22Rv1 (cell line): ENCODE measurements at regions not wholly inside any gene's neighbourhood (a gene's known extent, or its start where the extent isn't known, plus 50 kb on each side); places are given as distances from the start of the nearest gene placed in this dataset.

Experiments
- H3K27ac ChIP-seq: fragments of 450-650 bp; 2 replicates; pipeline ENCODE4 v1.5.1; 2017
- ZFX ChIP-seq: fragments of 450-650 bp; IDR thresholded peaks from 2 replicates; pipeline ENCODE4 v1.6.1; 2017; ENCODE audit warnings: antibody characterized with exemption, borderline replicate concordance
- TF ChIP-seq, protein P1 (sequence below): fragments of 450-650 bp; IDR thresholded peaks from 2 replicates; pipeline ENCODE4 v1.5.1; 2017; ENCODE audit warnings: mild to moderate bottlenecking

DNA sequence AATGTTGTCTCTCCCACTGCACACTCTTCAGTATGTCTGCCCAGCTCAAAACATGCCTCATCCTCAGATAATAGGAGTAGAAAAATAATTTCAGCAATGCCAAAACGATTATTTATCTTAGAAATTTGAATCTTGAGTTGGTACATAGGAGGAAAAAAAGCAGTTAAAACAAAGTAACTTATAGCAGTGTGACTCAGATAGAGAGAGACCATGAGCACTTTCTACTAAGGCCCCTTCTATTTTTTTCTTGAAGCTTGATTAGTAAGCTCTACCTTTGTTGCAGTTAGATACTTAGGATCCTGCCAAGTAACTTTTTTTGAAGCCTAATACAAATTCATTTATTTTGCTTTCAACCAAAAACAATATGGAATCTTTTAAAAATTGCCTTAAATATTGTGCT is 212.3 kb downstream of the MAD2L1 start:
- no peak for TF ChIP-seq ZFX
- TF ChIP-seq, protein P1, sequence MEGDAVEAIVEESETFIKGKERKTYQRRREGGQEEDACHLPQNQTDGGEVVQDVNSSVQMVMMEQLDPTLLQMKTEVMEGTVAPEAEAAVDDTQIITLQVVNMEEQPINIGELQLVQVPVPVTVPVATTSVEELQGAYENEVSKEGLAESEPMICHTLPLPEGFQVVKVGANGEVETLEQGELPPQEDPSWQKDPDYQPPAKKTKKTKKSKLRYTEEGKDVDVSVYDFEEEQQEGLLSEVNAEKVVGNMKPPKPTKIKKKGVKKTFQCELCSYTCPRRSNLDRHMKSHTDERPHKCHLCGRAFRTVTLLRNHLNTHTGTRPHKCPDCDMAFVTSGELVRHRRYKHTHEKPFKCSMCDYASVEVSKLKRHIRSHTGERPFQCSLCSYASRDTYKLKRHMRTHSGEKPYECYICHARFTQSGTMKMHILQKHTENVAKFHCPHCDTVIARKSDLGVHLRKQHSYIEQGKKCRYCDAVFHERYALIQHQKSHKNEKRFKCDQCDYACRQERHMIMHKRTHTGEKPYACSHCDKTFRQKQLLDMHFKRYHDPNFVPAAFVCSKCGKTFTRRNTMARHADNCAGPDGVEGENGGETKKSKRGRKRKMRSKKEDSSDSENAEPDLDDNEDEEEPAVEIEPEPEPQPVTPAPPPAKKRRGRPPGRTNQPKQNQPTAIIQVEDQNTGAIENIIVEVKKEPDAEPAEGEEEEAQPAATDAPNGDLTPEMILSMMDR = no peak
- H3K27ac ChIP-seq = no peak overlapping the region

DNA sequence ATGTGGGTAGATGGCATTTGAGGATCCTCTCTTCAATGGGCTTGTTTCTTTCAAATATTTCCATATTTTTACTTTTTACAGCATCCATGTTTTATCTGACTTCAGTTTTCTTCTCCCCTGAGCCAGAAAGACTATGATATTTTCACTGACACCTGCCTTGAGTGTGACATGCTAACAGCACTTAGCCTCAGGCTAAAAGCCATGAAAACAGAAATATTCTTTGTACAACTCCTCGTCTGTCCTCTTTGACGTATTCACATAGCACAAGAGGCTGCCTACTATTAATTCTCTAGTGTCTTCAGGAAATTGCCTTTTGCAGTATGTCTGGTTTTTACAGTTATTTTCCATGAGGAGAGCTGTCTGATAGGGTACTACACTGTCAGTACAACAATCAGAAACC is 215.0 kb downstream of the MAD2L1 start:
- TF ChIP-seq, protein P1 = no peak
- TF ChIP-seq ZFX = no peak
- H3K27ac ChIP-seq = no peak overlapping the region

- H3K27ac ChIP-seq = no peak overlapping the region
- TF ChIP-seq ZFX = no peak
- TF ChIP-seq, protein P1 = no peak
Measured at GRCh38 chr4:119841361-119841760, 212.8 kb upstream of the PDE5A start.

- H3K27ac ChIP-seq = no peak overlapping the region
- TF ChIP-seq, protein P1 = no peak
- no peak for TF ChIP-seq ZFX
Measured at GRCh38 chr4:119835613-119835910, 207.0 kb upstream of the PDE5A start.

DNA sequence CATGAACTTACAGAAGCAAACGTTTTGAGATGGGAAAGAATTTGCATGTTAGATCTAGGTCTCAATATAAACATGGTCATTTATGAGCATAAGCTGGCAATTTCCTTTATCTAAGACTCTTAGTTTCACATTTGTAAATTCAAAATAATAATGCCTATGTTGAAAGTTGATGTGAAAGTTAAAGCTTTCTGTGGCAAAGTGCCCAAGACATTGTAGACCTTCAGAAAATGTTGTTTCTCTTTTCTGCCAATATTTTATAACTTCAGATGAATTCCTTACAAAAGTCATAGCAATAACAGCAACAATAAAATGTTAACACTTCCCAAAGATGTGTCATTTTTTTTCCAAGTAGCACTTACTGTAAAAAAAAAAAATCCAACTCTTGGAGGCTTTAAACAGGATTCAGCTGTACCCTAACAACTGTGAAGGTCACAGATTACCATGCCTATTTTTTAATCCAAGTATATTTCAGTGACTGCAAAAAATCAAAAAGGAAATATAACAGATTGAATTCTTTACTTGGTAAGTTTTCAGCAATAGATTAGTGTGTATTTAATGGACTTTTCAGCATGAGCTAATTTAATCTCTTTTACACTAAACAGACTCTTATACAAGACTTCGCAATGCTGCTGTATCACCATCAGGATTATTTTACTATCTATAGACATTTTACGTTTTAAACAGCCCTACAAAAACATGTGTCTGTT is 206.5 kb upstream of the PDE5A start:
- no peak overlapping the region for H3K27ac ChIP-seq
- TF ChIP-seq ZFX = no peak
- TF ChIP-seq, protein P1 = no peak

GRCh38 chr4:119833611-119834010 is 205.0 kb upstream of the PDE5A start:
- H3K27ac ChIP-seq = no peak overlapping the region
- no peak for TF ChIP-seq ZFX
- TF ChIP-seq, protein P1 = no peak

GRCh38 chr4:119832776-119833175 is 204.2 kb upstream of the PDE5A start:
- no peak for TF ChIP-seq ZFX
- TF ChIP-seq, protein P1 = no peak
- no peak overlapping the region for H3K27ac ChIP-seq
